A549 (cell line): ENCODE measurements at regions not wholly inside any gene's neighbourhood (a gene's known extent, or its start where the extent isn't known, plus 50 kb on each side); places are given as distances from the start of the nearest gene placed in this dataset.
A peak's percentile ranks its signal among the peaks of the same experiment; 100 is the strongest.

Experiments used
- BHLHE40 ChIP-seq: IDR thresholded peaks from 2 replicates; pipeline ENCODE4 v1.6.1; 2012; ENCODE audit warnings: low read depth, low read length, inconsistent platforms
- CBX2 ChIP-seq: fragments of 200-600 bp; sonication (generic); IDR thresholded peaks from 2 replicates; pipeline ENCODE4 v1.6.1; 2016; ENCODE audit warnings: low read depth, mild to moderate bottlenecking, borderline replicate concordance
- CHD2 ChIP-seq: fragments of 150-350 bp; IDR thresholded peaks from 2 replicates; pipeline ENCODE4 v1.6.1; 2014; ENCODE audit warnings: low read length; ENCODE audit not compliant: partially characterized antibody
- EHMT2 ChIP-seq: fragments of 200-600 bp; sonication (generic); IDR thresholded peaks from 2 replicates; pipeline ENCODE4 v1.6.1; 2016; ENCODE audit warnings: antibody characterized with exemption, low read depth, mild to moderate bottlenecking, moderate library complexity
- FOSB ChIP-seq: fragments of 250-450 bp; sonication (Bioruptor Pico); IDR thresholded peaks from 2 replicates; pipeline ENCODE4 v1.5.0; 2020; ENCODE audit warnings: mild to moderate bottlenecking, moderate library complexity
- HDAC2 ChIP-seq: fragments of 200-600 bp; sonication (generic); IDR thresholded peaks from 2 replicates; pipeline ENCODE4 v1.6.1; 2016
- HOXA7 ChIP-seq: fragments of 250-450 bp; sonication (Bioruptor Pico); IDR thresholded peaks from 2 replicates; pipeline ENCODE4 v1.5.0; 2020; ENCODE audit warnings: mild to moderate bottlenecking, moderate library complexity
- HOXB5 ChIP-seq: fragments of 250-450 bp; sonication (Bioruptor Pico); IDR thresholded peaks from 2 replicates; pipeline ENCODE4 v1.5.0; 2020; ENCODE audit warnings: mild to moderate bottlenecking, moderate library complexity
- JUNB ChIP-seq: fragments of >200 bp; sonication (Bioruptor Twin); formaldehyde crosslinking; IDR thresholded peaks from 2 replicates; pipeline ENCODE4 v1.6.1; 2016
- KDM5A ChIP-seq: fragments of 200-600 bp; sonication (generic); IDR thresholded peaks from 2 replicates; pipeline ENCODE4 v1.6.1; 2016; ENCODE audit warnings: antibody characterized with exemption, mild to moderate bottlenecking
- MAFK ChIP-seq: fragments of 450-650 bp; IDR thresholded peaks from 2 replicates; pipeline ENCODE4 v1.6.1; 2014; ENCODE audit not compliant: partially characterized antibody
- MAZ ChIP-seq: fragments of 150-350 bp; IDR thresholded peaks from 2 replicates; pipeline ENCODE4 v1.6.1; 2014; ENCODE audit warnings: antibody characterized with exemption, low read depth, low read length, borderline replicate concordance
- MYC ChIP-seq: IDR thresholded peaks from 2 replicates; pipeline ENCODE4 v1.6.1; 2012; ENCODE audit warnings: mild to moderate bottlenecking, inconsistent platforms, low read length, improper control_type of control experiment, borderline replicate concordance
- NFE2L2 ChIP-seq: fragments of 150-350 bp; conservative IDR thresholded peaks from 2 replicates; pipeline ENCODE4 v1.6.1; 2014; ENCODE audit warnings: low read length
- PHF8 ChIP-seq: fragments of 200-600 bp; sonication (generic); IDR thresholded peaks from 2 replicates; pipeline ENCODE4 v1.6.1; 2016; ENCODE audit warnings: low read depth, mild to moderate bottlenecking, antibody characterized with exemption, moderate library complexity, borderline replicate concordance
- POLR2A ChIP-seq: IDR thresholded peaks from 2 replicates; pipeline ENCODE4 v1.6.1; 2012; ENCODE audit warnings: mild to moderate bottlenecking, low read length
- REST ChIP-seq: fragments of 200-600 bp; sonication (generic); IDR thresholded peaks from 2 replicates; pipeline ENCODE4 v1.6.1; 2016; ENCODE audit warnings: antibody characterized with exemption, mild to moderate bottlenecking, moderate library complexity
- RFX5 ChIP-seq: fragments of 450-650 bp; IDR thresholded peaks from 2 replicates; pipeline ENCODE4 v1.7.1; 2014; ENCODE audit warnings: antibody characterized with exemption, mild to moderate bottlenecking, moderate library complexity
- SREBF2 ChIP-seq: fragments of 450-650 bp; IDR thresholded peaks from 2 replicates; pipeline ENCODE4 v1.6.1; 2014; ENCODE audit warnings: mild to moderate bottlenecking, moderate library complexity
- TP53 ChIP-seq: fragments of 250-450 bp; sonication (Bioruptor Pico); IDR thresholded peaks from 2 replicates; pipeline ENCODE4 v1.5.0; 2021; ENCODE audit warnings: mild to moderate bottlenecking, moderate library complexity
- ZC3H11A ChIP-seq: fragments of 450-650 bp; IDR thresholded peaks from 2 replicates; pipeline ENCODE4 v1.6.1; 2014; ENCODE audit warnings: antibody characterized with exemption, mild to moderate bottlenecking
- ZFP36 ChIP-seq: fragments of 450-650 bp; IDR thresholded peaks from 2 replicates; pipeline ENCODE4 v1.6.1; 2014; ENCODE audit warnings: borderline replicate concordance; ENCODE audit not compliant: partially characterized antibody
- ZSCAN20 ChIP-seq: fragments of 250-450 bp; sonication (Bioruptor Pico); IDR thresholded peaks from 2 replicates; pipeline ENCODE4 v1.8.0; 2022; ENCODE audit warnings: mild to moderate bottlenecking, moderate library complexity
- TF ChIP-seq, protein P1 (sequence below): IDR thresholded peaks from 2 replicates; pipeline ENCODE4 v1.6.1; 2012
- TF ChIP-seq, protein P2 (sequence below): IDR thresholded peaks from 2 replicates; pipeline ENCODE4 v1.6.1; 2012
- TF ChIP-seq, protein P3 (sequence below): fragments of >200 bp; sonication (Bioruptor Twin); formaldehyde crosslinking; IDR thresholded peaks from 2 replicates; pipeline ENCODE4 v1.6.1; 2016

- TF ChIP-seq MYC: no peak
- TF ChIP-seq HDAC2: no peak
- TF ChIP-seq BHLHE40: no peak
- TF ChIP-seq CBX2: no peak
- no peak for TF ChIP-seq EHMT2
- no peak for TF ChIP-seq ZFP36
- TF ChIP-seq JUNB: no peak
- TF ChIP-seq RFX5: no peak
- no peak for TF ChIP-seq ZC3H11A
- TF ChIP-seq, protein P1, sequence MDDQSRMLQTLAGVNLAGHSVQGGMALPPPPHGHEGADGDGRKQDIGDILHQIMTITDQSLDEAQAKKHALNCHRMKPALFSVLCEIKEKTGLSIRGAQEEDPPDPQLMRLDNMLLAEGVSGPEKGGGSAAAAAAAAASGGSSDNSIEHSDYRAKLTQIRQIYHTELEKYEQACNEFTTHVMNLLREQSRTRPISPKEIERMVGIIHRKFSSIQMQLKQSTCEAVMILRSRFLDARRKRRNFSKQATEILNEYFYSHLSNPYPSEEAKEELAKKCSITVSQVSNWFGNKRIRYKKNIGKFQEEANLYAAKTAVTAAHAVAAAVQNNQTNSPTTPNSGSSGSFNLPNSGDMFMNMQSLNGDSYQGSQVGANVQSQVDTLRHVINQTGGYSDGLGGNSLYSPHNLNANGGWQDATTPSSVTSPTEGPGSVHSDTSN: no peak
- no peak for TF ChIP-seq NFE2L2
- TF ChIP-seq, protein P2, sequence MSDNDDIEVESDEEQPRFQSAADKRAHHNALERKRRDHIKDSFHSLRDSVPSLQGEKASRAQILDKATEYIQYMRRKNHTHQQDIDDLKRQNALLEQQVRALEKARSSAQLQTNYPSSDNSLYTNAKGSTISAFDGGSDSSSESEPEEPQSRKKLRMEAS: peak; percentile 93
- no peak; the same call in 1 of the 2 replicates for TF ChIP-seq HOXB5 (CRISPR knock-in tag)
- no peak for TF ChIP-seq MAFK
- TF ChIP-seq FOSB (CRISPR knock-in tag): no peak
- no peak for TF ChIP-seq CHD2
- no peak for TF ChIP-seq ZSCAN20
- peak; percentile 66 for TF ChIP-seq PHF8
- no peak for TF ChIP-seq REST
- no peak for TF ChIP-seq HOXA7 (CRISPR knock-in tag)
- TF ChIP-seq POLR2A: peak; percentile 78
- TF ChIP-seq SREBF2: no peak
- no peak for TF ChIP-seq TP53
- TF ChIP-seq KDM5A: 0 out of 2 replicates have a peak, but pooled peaks have one; percentile 37
- TF ChIP-seq MAZ: no peak
- TF ChIP-seq, protein P3, sequence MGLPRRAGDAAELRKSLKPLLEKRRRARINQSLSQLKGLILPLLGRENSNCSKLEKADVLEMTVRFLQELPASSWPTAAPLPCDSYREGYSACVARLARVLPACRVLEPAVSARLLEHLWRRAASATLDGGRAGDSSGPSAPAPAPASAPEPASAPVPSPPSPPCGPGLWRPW: no peak
- TF ChIP-seq, all 56 proteins: peak for 10
These were observed 127.1 kb upstream of the ZNF746 start (continued) for GRCh38 chr7:149624419-149625339.
